PC-3 (cell line): ENCODE measurements at regions not wholly inside any gene's neighbourhood (a gene's known extent, or its start where the extent isn't known, plus 50 kb on each side); places are given as distances from the start of the nearest gene placed in this dataset.

ENCODE experiments used
- EZH2 ChIP-seq: fragments of 300-600 bp; sonication (generic); IDR thresholded peaks from one replicate; pipeline ENCODE4 v1.6.1; 2017; ENCODE audit warnings: antibody characterized with exemption, mild to moderate bottlenecking, low read length; ENCODE audit not compliant: unreplicated experiment
- EZH2phosphoT487 ChIP-seq: fragments of 300-600 bp; sonication (generic); IDR thresholded peaks from 2 replicates; pipeline ENCODE4 v1.6.1; 2018; ENCODE audit warnings: mild to moderate bottlenecking, antibody characterized with exemption, low read length, borderline replicate concordance

- TF ChIP-seq EZH2 (no peak), EZH2phosphoT487 (no peak)
These were observed 176.5 kb downstream of the DLL1 start for GRCh38 chr6:170114187-170114945.
